GM19467 (cell line): ENCODE measurements at regions not wholly inside any gene's neighbourhood (a gene's known extent, or its start where the extent isn't known, plus 50 kb on each side); places are given as distances from the start of the nearest gene placed in this dataset.
"Not testable (repeated sequence)": the region's sequence is repeated elsewhere in the genome, so short reads cannot be mapped to it uniquely, and the experiment has no call there.

ENCODE experiments used
- ATAC-seq: cut with Tn5 transposase; IDR thresholded peaks from one replicate; pipeline ENCODE4 v1.9.1; 2021; ENCODE audit warnings: mild to moderate bottlenecking, moderate library complexity; ENCODE audit not compliant: unreplicated experiment

DNA sequence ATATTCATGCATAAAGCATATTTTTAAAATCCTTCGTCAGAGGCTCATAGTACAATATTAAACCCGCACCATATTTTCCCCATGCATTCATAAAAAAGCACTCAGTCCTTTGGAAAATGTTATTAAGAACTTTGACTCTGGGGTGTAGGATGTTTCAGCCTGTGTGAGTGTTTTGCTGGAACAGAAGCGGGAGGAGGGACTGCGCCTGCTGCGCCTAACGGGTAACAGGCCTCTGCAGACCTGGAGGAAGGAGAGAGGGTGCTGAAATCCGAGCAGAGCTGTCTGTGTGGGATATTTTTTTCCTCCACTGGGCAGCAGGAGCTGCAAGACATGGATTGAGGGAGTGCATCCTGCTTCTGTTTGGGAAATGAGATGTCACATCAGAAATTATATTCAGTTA, 483.0 kb downstream of the BRD1 start:
- no peak for ATAC-seq

GRCh38 chr22:49344161-49344560, 483.5 kb downstream of the BRD1 start:
- ATAC-seq = no peak

GRCh38 chr22:49340406-49340805, 487.3 kb downstream of the BRD1 start:
- ATAC-seq = no peak

DNA sequence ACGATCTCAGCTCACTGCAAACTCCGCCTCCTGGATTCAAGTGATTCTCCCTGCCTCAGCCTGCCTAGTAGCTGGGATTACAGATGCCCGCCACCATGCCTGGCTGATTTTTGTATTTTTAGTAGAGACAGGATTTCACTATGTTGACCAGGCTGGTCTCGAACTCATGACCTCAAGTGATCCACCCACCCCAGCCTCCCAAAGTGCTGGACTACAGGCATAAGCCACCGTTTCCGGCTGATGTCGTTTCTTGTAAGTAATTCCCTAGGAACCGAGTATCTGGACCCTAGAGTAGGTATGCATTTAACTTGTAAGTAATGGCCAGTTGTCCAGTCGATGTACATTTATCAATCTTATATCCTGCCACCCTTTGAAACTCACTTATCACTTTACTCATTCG, 491.2 kb downstream of the BRD1 start:
- not testable (repeated sequence) for ATAC-seq

DNA sequence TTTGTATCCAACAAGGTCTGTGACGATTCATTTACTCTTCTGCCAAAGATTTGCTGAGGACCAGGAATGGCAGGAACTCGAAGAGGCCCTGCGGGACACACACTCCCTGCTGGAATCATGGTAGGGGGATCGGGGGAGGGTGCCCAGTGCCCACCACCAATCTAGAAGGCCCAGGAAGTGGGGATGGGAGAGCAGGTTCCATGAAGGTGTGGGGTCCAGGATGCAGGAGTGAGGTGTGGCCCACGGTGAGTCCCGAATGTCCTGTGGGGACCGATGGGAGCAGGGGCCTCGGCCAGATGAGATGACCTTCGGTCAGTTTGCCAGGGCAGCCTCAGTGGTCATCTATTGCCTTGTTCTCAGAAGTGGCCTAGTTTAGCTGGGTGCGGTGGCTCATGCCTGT, 492.7 kb downstream of the BRD1 start:
- no peak for ATAC-seq

DNA sequence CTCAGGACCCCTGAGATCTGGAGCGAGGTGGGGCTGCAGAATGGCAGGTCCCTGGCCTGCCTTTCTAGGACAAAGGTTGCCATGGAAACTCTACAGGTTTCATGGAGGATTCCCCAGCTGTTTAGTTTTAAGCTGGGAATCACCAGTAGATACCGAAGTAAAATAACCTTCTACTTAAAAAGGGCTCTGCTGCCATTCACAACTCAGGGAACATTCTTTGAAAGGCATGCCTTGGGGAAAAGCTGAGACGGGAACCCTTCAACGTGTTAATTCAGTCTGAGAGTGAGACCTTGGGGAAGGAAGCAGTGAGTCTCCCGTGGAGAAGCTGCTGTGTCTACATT, 493.3 kb downstream of the BRD1 start:
- ATAC-seq = no peak

DNA sequence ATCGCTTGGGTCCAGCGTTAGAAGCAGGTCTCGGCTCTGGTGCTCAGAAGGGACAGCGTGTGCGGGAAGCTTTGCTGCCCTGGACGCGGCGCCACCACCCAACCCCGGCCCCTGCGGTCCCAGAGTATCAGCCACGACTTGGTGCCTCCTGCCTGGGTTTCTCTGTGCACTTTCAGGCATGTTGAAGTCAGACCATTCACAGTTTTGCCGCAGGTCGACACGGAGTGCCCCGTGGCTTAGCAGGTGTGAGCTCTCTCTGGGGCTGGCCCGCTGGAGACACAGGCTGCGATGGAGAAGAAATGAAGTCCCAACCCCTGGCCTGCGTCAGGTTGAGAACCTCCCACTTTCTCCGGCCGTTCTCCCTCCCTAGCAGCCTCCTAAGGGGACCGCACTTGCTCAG, 494.5 kb downstream of the BRD1 start:
- no peak for ATAC-seq

GRCh38 chr22:49332691-49333090, 495.0 kb downstream of the BRD1 start:
- no peak for ATAC-seq

GRCh38 chr22:49331878-49332277, 495.8 kb downstream of the BRD1 start:
- ATAC-seq = no peak

DNA sequence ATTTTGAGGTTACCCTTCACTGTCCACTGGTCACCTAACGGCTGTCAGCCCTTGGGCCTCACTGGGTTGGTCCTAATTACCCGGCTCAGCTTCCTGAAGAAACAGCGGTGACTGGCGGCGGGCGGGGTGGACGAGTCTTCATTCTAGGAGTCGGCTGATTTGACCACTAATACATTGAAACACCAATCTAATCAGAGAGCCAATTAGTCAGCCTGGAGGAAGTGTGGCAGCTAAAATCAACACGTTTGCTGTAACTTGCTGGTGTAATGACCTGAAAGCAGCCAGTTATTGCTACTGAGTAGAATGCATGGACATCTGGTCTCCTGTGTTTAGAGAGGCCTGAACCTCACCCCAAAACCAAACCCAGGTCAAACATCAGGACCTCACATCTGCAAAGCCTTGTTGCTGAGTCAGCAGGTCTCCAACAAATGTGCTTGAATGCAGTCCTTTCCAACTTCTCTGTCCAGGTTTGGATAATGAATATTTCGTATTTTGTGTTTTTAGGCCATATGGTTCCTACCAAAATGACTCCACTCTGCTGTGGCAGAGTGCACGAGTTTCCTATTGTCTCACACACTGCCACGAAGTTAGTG, 496.4 kb downstream of the BRD1 start:
- no peak for ATAC-seq

GRCh38 chr22:49330421-49331222, 497.1 kb downstream of the BRD1 start:
- ATAC-seq = no peak

- ATAC-seq = no peak
These were observed 498.0 kb downstream of the BRD1 start for GRCh38 chr22:49329636-49330035.

DNA sequence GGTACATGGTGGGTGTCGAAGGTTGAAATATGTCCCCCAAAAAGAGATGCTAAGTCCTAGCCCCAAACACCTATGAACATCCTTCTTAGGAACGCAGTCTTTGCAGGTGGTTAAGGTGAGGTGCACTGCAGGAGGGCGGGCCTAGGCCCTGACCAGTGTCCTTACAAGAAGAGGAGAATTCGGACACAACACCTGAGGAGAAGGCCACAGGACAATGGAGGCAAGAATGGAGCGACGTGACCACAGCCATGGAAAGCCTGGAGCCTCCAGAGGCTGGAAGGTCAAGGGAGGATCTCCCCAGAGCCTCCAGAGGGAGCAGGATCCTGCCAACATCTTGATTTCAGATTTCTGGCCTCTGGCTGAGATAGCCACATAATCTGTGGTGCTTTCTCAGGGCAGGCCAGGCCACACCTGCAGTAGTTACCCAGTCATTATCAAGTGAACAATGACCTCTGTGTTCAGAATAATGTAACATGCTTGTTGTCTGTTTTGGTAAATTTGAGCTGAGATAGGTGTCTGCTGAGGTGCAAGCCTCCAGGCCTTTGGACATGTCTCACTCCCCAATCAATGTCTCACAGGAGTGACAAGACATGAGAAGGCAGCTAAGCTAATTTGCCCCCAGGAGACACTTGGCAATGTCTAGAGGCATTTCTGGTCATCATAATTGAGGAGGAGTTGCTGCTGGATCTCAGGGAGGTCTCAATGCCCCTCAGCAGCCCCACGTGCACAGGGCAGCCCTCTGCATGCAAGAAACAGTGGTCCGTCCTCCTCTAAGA, 498.9 kb downstream of the BRD1 start:
- no peak for ATAC-seq

DNA sequence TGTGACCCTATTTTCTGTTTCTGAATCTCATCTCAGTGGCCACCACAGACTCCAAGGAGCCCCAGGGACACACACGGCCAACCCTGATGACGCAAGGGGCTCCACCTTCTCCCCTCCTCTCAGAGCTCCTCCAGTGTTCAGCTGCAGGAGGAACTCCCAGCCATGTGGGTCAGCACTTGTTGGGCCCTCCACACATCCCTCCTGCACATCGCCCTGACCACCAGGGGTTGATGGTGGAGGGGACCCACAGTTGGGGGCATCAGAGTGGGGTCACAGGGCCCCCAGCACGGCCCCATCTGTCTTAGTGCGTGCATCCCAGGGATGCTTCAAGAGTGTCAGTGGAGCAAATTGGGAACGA, 499.6 kb downstream of the BRD1 start:
- ATAC-seq = no peak

GRCh38 chr22:49327411-49328117, 500.1 kb downstream of the BRD1 start:
- no peak for ATAC-seq

DNA sequence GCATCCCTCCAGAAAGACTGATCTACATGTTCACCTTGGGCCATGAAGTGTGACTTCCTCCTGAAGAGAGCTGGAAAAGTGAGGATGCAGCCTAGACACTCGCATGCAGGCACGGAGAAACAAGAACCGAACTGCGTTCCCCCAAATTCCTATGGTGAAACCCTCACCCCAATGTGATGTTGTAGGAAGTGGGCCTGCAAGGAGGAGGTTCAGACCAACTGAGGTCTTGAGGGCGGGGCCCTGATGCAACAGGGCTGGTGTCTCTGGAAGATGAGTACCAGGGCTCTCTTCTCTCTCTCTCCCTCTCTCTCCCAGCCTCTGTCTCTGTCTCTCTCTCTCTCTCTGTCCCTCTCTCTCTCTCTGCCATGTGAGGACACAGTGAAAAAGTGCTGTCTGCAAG, 501.1 kb downstream of the BRD1 start:
- no peak for ATAC-seq

GRCh38 chr22:49325531-49326395, 501.9 kb downstream of the BRD1 start:
- no peak for ATAC-seq

DNA sequence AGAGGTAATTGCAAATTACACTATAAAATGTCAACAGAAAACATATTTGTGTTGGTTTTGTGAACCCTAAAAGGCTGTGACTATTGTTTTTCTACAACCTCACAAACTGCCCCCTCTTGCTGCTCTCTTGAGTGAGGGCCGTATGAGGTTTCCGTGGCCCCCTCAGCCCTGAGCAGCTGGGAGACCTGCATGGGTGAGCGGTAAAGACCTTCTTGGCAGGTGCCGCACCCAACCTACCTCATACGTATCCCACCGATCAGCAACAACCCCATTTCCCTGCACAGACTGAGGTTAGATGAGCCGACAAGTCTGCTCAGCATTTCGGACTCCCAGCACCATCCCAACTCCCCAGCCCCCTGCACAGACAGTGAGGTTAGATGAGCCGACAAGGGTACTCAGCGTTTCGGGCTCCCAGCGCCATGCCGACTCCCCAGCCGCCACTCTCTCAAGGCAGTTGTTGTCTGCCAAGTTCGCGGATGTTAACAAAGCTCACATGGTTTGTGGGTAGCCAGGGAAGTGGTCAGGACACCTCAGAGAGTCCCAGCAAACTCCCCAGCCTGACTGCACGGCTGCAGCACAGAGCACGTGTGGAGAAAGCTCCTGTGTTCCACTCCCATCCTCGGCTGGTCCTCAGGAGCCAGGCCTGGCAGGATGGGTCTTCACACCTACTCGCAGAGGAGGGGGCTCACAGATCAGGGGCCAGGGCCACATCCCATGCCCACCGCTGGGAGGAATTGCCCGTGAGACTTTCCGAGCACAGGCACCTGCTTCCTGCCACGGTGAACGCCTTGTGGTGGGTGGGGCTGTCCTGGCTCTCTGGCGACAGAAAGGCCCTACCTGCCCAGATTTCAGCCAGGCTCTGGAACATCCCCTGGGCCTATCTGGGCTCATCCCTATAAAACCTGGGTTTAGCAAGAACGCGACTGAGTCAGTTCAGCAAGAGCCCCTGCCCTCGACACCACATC, 502.9 kb downstream of the BRD1 start:
- no peak for ATAC-seq

- ATAC-seq = no peak
These were observed 503.8 kb downstream of the BRD1 start for GRCh38 chr22:49323751-49324415.
